ENCODE measurements at regions not wholly inside any gene's neighbourhood (a gene's known extent, or its start where the extent isn't known, plus 50 kb on each side); places are given as distances from the start of the nearest gene placed in this dataset.

DNA sequence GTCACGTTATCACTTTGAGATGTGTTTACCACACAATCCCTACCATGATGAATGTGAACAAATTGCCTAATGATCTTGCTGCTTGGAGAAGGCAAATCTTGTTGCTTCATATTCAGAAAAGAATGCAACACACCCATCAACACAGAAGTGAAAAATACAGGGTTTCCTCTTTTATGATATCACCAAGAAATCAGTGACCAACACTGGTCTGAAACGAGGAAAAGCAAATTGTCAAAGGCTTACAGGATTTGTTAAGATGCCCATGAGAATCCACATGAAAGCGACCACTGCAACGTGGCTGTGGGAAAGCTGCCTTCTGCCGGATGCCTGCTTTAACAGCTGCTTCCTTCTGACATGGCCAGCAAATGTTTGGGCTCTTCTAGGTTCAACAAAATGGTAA lies 397.6 kb upstream of the LRATD1 start:
- TF ChIP-seq, protein P1, sequence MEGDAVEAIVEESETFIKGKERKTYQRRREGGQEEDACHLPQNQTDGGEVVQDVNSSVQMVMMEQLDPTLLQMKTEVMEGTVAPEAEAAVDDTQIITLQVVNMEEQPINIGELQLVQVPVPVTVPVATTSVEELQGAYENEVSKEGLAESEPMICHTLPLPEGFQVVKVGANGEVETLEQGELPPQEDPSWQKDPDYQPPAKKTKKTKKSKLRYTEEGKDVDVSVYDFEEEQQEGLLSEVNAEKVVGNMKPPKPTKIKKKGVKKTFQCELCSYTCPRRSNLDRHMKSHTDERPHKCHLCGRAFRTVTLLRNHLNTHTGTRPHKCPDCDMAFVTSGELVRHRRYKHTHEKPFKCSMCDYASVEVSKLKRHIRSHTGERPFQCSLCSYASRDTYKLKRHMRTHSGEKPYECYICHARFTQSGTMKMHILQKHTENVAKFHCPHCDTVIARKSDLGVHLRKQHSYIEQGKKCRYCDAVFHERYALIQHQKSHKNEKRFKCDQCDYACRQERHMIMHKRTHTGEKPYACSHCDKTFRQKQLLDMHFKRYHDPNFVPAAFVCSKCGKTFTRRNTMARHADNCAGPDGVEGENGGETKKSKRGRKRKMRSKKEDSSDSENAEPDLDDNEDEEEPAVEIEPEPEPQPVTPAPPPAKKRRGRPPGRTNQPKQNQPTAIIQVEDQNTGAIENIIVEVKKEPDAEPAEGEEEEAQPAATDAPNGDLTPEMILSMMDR (IDR thresholded peaks at IDR 0.05): no peak
- TF ChIP-seq POLR2A (IDR thresholded peaks at IDR 0.05): no peak

All from body of pancreas (tissue), 4 donors.